Iris pigment epithelial cell (primary cell): ENCODE measurements at regions not wholly inside any gene's neighbourhood (a gene's known extent, or its start where the extent isn't known, plus 50 kb on each side); places are given as distances from the start of the nearest gene placed in this dataset.

Experiments
- DNase-seq: peaks from one replicate; pipeline ENCODE4 v3.0.0-alpha.2; 2011; ENCODE audit warnings: low read depth

- DNase-seq: peak; percentile 1
These were observed 368.1 kb downstream of the TLE4 start for GRCh38 chr9:79939819-79940218.

- no peak for DNase-seq
These were observed 364.6 kb downstream of the TLE4 start for GRCh38 chr9:79936336-79936735.

GRCh38 chr9:79929285-79929684, 357.5 kb downstream of the TLE4 start:
- no peak for DNase-seq

- no peak for DNase-seq
These were observed 357.0 kb downstream of the TLE4 start for GRCh38 chr9:79928661-79929223.

- DNase-seq: no peak
These were observed 353.6 kb downstream of the TLE4 start for GRCh38 chr9:79925326-79925725.

GRCh38 chr9:79924836-79925235, 353.1 kb downstream of the TLE4 start:
- DNase-seq: no peak

GRCh38 chr9:79917421-79917820, 345.7 kb downstream of the TLE4 start:
- DNase-seq: no peak

- DNase-seq: no peak
These were observed 342.1 kb downstream of the TLE4 start for GRCh38 chr9:79913867-79914266.

GRCh38 chr9:79912318-79913070, 340.7 kb downstream of the TLE4 start:
- DNase-seq: peak; percentile 9

- no peak for DNase-seq
These were observed 340.0 kb downstream of the TLE4 start for GRCh38 chr9:79911724-79912123.

- no peak for DNase-seq
These were observed 331.2 kb downstream of the TLE4 start for GRCh38 chr9:79902825-79903600.

- no peak for DNase-seq
These were observed 329.0 kb downstream of the TLE4 start for GRCh38 chr9:79900754-79901153.

- no peak for DNase-seq
These were observed 324.7 kb downstream of the TLE4 start for GRCh38 chr9:79896390-79896980.

GRCh38 chr9:79895232-79895631, 323.5 kb downstream of the TLE4 start:
- no peak for DNase-seq

GRCh38 chr9:79889369-79889768, 317.6 kb downstream of the TLE4 start:
- no peak for DNase-seq

GRCh38 chr9:79885093-79885857, 313.5 kb downstream of the TLE4 start:
- DNase-seq: no peak

- DNase-seq: no peak
These were observed 312.8 kb downstream of the TLE4 start for GRCh38 chr9:79884546-79884945.

- DNase-seq: no peak
These were observed 311.4 kb downstream of the TLE4 start for GRCh38 chr9:79883073-79883645.

GRCh38 chr9:79880626-79881025, 308.9 kb downstream of the TLE4 start:
- DNase-seq: no peak

GRCh38 chr9:79877943-79878602, 306.3 kb downstream of the TLE4 start:
- DNase-seq: no peak

- no peak for DNase-seq
These were observed 296.9 kb downstream of the TLE4 start for GRCh38 chr9:79868567-79869189.
